ENCODE measurements at regions not wholly inside any gene's neighbourhood (a gene's known extent, or its start where the extent isn't known, plus 50 kb on each side); places are given as distances from the start of the nearest gene placed in this dataset.

DNA sequence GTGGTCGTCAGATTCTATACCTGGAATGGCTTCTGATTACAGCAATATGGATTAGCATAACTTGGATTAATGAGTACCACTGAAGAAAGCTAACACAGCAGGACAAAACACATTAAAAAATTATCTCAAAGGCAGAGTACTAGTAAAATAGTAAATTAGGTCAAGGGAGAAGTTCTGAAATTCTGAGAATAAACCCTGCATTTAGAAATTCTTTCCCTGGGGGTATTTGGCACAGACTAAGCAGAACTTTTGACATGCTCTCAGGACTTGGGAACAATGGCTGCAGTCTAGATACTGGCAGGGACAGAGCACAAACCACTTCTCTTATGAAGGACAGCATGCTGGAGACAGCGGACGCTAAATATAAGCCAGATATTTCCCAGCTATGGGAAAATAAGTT is 85.6 kb upstream of the GRIA4 start:
- no peak for TF ChIP-seq RAD21 (conservative IDR thresholded peaks at IDR 0.05)
- TF ChIP-seq POLR2AphosphoS5 (IDR thresholded peaks at IDR 0.05): no peak
- TF ChIP-seq EZH2 (IDR thresholded peaks at IDR 0.05; ENCODE audit: borderline replicate concordance, insufficient read depth, low read length, poor library complexity, severe bottlenecking): no peak
- TF ChIP-seq EP300 (conservative IDR thresholded peaks at IDR 0.05; ENCODE audit: poor library complexity, severe bottlenecking): no peak
- TF ChIP-seq TAF1 (IDR thresholded peaks at IDR 0.05; ENCODE audit: low read depth): no peak
- no peak for TF ChIP-seq SMC3 (conservative IDR thresholded peaks at IDR 0.05; ENCODE audit: poor library complexity)
- TF ChIP-seq MXI1 (conservative IDR thresholded peaks at IDR 0.05; ENCODE audit: poor library complexity, severe bottlenecking): no peak
- TF ChIP-seq, protein P1, sequence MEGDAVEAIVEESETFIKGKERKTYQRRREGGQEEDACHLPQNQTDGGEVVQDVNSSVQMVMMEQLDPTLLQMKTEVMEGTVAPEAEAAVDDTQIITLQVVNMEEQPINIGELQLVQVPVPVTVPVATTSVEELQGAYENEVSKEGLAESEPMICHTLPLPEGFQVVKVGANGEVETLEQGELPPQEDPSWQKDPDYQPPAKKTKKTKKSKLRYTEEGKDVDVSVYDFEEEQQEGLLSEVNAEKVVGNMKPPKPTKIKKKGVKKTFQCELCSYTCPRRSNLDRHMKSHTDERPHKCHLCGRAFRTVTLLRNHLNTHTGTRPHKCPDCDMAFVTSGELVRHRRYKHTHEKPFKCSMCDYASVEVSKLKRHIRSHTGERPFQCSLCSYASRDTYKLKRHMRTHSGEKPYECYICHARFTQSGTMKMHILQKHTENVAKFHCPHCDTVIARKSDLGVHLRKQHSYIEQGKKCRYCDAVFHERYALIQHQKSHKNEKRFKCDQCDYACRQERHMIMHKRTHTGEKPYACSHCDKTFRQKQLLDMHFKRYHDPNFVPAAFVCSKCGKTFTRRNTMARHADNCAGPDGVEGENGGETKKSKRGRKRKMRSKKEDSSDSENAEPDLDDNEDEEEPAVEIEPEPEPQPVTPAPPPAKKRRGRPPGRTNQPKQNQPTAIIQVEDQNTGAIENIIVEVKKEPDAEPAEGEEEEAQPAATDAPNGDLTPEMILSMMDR (IDR thresholded peaks at IDR 0.05; ENCODE audit: poor library complexity, severe bottlenecking): no peak
- TF ChIP-seq, protein P2, sequence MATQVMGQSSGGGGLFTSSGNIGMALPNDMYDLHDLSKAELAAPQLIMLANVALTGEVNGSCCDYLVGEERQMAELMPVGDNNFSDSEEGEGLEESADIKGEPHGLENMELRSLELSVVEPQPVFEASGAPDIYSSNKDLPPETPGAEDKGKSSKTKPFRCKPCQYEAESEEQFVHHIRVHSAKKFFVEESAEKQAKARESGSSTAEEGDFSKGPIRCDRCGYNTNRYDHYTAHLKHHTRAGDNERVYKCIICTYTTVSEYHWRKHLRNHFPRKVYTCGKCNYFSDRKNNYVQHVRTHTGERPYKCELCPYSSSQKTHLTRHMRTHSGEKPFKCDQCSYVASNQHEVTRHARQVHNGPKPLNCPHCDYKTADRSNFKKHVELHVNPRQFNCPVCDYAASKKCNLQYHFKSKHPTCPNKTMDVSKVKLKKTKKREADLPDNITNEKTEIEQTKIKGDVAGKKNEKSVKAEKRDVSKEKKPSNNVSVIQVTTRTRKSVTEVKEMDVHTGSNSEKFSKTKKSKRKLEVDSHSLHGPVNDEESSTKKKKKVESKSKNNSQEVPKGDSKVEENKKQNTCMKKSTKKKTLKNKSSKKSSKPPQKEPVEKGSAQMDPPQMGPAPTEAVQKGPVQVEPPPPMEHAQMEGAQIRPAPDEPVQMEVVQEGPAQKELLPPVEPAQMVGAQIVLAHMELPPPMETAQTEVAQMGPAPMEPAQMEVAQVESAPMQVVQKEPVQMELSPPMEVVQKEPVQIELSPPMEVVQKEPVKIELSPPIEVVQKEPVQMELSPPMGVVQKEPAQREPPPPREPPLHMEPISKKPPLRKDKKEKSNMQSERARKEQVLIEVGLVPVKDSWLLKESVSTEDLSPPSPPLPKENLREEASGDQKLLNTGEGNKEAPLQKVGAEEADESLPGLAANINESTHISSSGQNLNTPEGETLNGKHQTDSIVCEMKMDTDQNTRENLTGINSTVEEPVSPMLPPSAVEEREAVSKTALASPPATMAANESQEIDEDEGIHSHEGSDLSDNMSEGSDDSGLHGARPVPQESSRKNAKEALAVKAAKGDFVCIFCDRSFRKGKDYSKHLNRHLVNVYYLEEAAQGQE (IDR thresholded peaks at IDR 0.05; ENCODE audit: borderline replicate concordance): no peak
- no peaks in the 10 kb centered on the region for H3F3A ChIP-seq (ENCODE audit: insufficient read depth, low read length, poor library complexity, severe bottlenecking)
- H4K20me1 ChIP-seq (ENCODE audit: insufficient read depth): no peaks in the 10 kb centered on the region
- H3K4me3 ChIP-seq (ENCODE audit: low read length): no peak overlapping the region
- H3K9me2 ChIP-seq (ENCODE audit: insufficient read depth, low read length): no peaks in the 10 kb centered on the region
- H3K36me3 ChIP-seq (ENCODE audit: insufficient read depth, low read length): no peaks in the 10 kb centered on the region
- no peaks in the 10 kb centered on the region for H3K9me3 ChIP-seq (ENCODE audit: low read length)
- H2AFZ ChIP-seq (ENCODE audit: low read depth, low read length): no peak overlapping the region
- H3K79me2 ChIP-seq (replicated peaks; ENCODE audit: insufficient read depth, low read length): no peaks in the 10 kb centered on the region
- no peak overlapping the region for H3K27ac ChIP-seq (ENCODE audit: low read length)
- no peak overlapping the region for H3K4me2 ChIP-seq (ENCODE audit: low read length)
- H3K9ac ChIP-seq (ENCODE audit: low read length): no peak overlapping the region
- H3K27me3 ChIP-seq (ENCODE audit: insufficient read depth, low read depth, low read length): no peaks in the 10 kb centered on the region

DNA sequence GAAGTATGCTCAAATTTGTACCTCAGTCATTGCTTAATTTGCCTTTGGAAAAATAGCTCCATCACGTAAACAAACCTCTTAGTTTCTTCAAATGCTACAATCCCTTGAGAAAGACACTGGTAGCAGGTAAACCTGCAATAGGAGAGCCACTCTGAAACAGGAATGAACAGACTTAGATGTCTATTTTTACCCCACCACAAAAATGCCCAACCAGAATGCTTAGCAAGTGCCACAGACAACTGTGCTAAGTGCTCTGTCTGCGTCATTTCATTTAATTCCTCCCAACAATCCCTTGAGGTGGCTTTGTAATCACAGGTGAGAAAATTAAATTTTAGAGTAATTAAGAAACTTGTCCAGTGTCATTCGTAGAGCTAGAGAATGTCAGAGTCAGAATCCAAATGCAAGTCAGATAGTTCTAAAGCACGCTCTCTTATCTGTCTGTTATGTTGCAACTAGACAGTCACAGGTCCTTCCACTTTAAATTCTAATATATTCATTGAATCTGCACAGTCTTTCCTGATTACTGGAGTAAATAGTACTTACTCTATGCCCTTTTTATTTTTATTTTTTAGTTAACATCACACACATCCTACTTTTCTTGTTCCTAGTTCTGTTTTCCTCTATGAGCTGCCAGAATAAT is 89.0 kb upstream of the GRIA4 start:
- H3K27me3 ChIP-seq (ENCODE audit: insufficient read depth, low read depth, low read length): no peaks in the 10 kb centered on the region
- H3K36me3 ChIP-seq (ENCODE audit: insufficient read depth, low read length): no peaks in the 10 kb centered on the region
- no peaks in the 10 kb centered on the region for H3K9me2 ChIP-seq (ENCODE audit: insufficient read depth, low read length)
- no peaks in the 10 kb centered on the region for H3K9me3 ChIP-seq (ENCODE audit: low read length)
- no peak overlapping the region for H3K27ac ChIP-seq (ENCODE audit: low read length)
- no peaks in the 10 kb centered on the region for H3F3A ChIP-seq (ENCODE audit: insufficient read depth, low read length, poor library complexity, severe bottlenecking)
- H3K4me2 ChIP-seq (ENCODE audit: low read length): no peak overlapping the region
- no peaks in the 10 kb centered on the region for H3K79me2 ChIP-seq (replicated peaks; ENCODE audit: insufficient read depth, low read length)
- H3K9ac ChIP-seq (ENCODE audit: low read length): no peak overlapping the region
- H4K20me1 ChIP-seq (ENCODE audit: insufficient read depth): no peaks in the 10 kb centered on the region
- no peak overlapping the region for H2AFZ ChIP-seq (ENCODE audit: low read depth, low read length)
- TF ChIP-seq, protein P1 (IDR thresholded peaks at IDR 0.05; ENCODE audit: poor library complexity, severe bottlenecking): no peak
- TF ChIP-seq EP300 (conservative IDR thresholded peaks at IDR 0.05; ENCODE audit: poor library complexity, severe bottlenecking) (no peak), TAF1 (IDR thresholded peaks at IDR 0.05; ENCODE audit: low read depth) (no peak), SMC3 (conservative IDR thresholded peaks at IDR 0.05; ENCODE audit: poor library complexity) (no peak), POLR2AphosphoS5 (IDR thresholded peaks at IDR 0.05) (no peak), RAD21 (conservative IDR thresholded peaks at IDR 0.05) (no peak), EZH2 (IDR thresholded peaks at IDR 0.05; ENCODE audit: borderline replicate concordance, insufficient read depth, low read length, poor library complexity, severe bottlenecking) (no peak), MXI1 (conservative IDR thresholded peaks at IDR 0.05; ENCODE audit: poor library complexity, severe bottlenecking) (no peak)
- TF ChIP-seq, protein P2 (IDR thresholded peaks at IDR 0.05; ENCODE audit: borderline replicate concordance): no peak
- H3K4me3 ChIP-seq (ENCODE audit: low read length): no peak overlapping the region
